Naive thymus-derived CD4-positive, alpha-beta T cell (primary cell): ENCODE measurements at regions not wholly inside any gene's neighbourhood (a gene's known extent, or its start where the extent isn't known, plus 50 kb on each side); places are given as distances from the start of the nearest gene placed in this dataset.

Source experiments
- ATAC-seq: fragments of 150-1000 bp; cut with Tn5 transposase; 2 replicates; pipeline ENCODE4 v1.10.0; 2021; ENCODE audit warnings: mild to moderate bottlenecking, moderate library complexity
- CTCF ChIA-PET: fragments of 350-600 bp; sonication (Branson Sonifier 250); formaldehyde crosslinking; loops from one replicate; lab custom pipeline; 2021; ENCODE audit warnings: antibody characterized with exemption; lab: Charles Lee
- POLR2A ChIA-PET: fragments of 350-600 bp; sonication (Branson Sonifier 250); formaldehyde crosslinking; loops from one replicate; lab custom pipeline; 2021; ENCODE audit warnings: antibody characterized with exemption, inconsistent platforms; lab: Charles Lee
- DNase-seq, 9 donors: peaks; one replicate each; pipeline versions ENCODE4 v3.0.0 to v3.0.0-alpha.2; 2020 to 2022; ENCODE audit warnings: mixed read lengths in 1 of 9
- H3K27ac ChIP-seq: one replicate; pipeline ENCODE4 v1.7.0; 2013; ENCODE audit warnings: mild to moderate bottlenecking, low read depth, low read length, moderate library complexity
- H3K27me3 ChIP-seq, 2 donors: one replicate each; pipeline ENCODE4 v1.7.0; 2013; ENCODE audit warnings: low read length in 2 of 2, mild to moderate bottlenecking in 2 of 2, moderate library complexity in 2 of 2; ENCODE audit not compliant: control insufficient read depth in 2 of 2, insufficient read depth in 2 of 2
- H3K36me3 ChIP-seq, 3 experiments: 1 replicate in 2 of 3; 2 replicates in 1 of 3; pipeline ENCODE4 v1.7.0; 2013; ENCODE audit warnings: low read length in 3 of 3, mild to moderate bottlenecking in 3 of 3, moderate library complexity in 1 of 3; ENCODE audit not compliant: insufficient read depth in 3 of 3, control insufficient read depth in 2 of 3
- H3K4me1 ChIP-seq, 2 donors: one replicate each; pipeline ENCODE4 v1.7.0; 2013; ENCODE audit warnings: low read length in 2 of 2, mild to moderate bottlenecking in 2 of 2, moderate library complexity in 1 of 2; ENCODE audit not compliant: control insufficient read depth in 2 of 2, insufficient read depth in 2 of 2
- H3K4me3 ChIP-seq: 2 replicates; pipeline ENCODE4 v1.7.0; 2013; ENCODE audit warnings: mild to moderate bottlenecking, low read length
- H3K9me3 ChIP-seq, 3 experiments: 1 replicate in 2 of 3; 2 replicates in 1 of 3; pipeline ENCODE4 v1.7.0; 2013; ENCODE audit warnings: low read length in 3 of 3; ENCODE audit not compliant: control insufficient read depth in 2 of 3
- H3K27ac Mint-ChIP-seq, 9 donors: one replicate each; pipeline ENCODE4 v1.8.0; 2020 to 2022; ENCODE audit warnings: mixed read lengths in 9 of 9, mild to moderate bottlenecking in 8 of 9, moderate library complexity in 5 of 9, inconsistent platforms in 2 of 9
- H3K27me3 Mint-ChIP-seq, 5 donors: one replicate each; pipeline ENCODE4 v1.8.0; 2021 to 2022; ENCODE audit warnings: mixed read lengths in 5 of 5, mild to moderate bottlenecking in 1 of 5
- H3K36me3 Mint-ChIP-seq, 5 donors: one replicate each; pipeline ENCODE4 v1.8.0; 2020 to 2022; ENCODE audit warnings: mixed read lengths in 5 of 5, mild to moderate bottlenecking in 3 of 5, inconsistent platforms in 1 of 5
- H3K4me1 Mint-ChIP-seq, 7 donors: one replicate each; pipeline ENCODE4 v1.8.0; 2020 to 2022; ENCODE audit warnings: mixed read lengths in 7 of 7, mild to moderate bottlenecking in 3 of 7, inconsistent platforms in 1 of 7
- H3K4me3 Mint-ChIP-seq, 10 donors: one replicate each; pipeline ENCODE4 v1.8.0; 2020 to 2022; ENCODE audit warnings: mild to moderate bottlenecking in 10 of 10, mixed read lengths in 10 of 10, moderate library complexity in 6 of 10, inconsistent platforms in 2 of 10
- H3K9me3 Mint-ChIP-seq, 11 donors: one replicate each; pipeline ENCODE4 v1.8.0; 2020 to 2022; ENCODE audit warnings: mixed read lengths in 11 of 11, mild to moderate bottlenecking in 4 of 11, inconsistent platforms in 1 of 11, moderate library complexity in 1 of 11
- intact Hi-C, 2 donors: fragments of 100-400 bp; cut with micrococcal nuclease; formaldehyde crosslinking; loops; one replicate each; pipeline ENCODE4 v1.15.1; 2023

DNA sequence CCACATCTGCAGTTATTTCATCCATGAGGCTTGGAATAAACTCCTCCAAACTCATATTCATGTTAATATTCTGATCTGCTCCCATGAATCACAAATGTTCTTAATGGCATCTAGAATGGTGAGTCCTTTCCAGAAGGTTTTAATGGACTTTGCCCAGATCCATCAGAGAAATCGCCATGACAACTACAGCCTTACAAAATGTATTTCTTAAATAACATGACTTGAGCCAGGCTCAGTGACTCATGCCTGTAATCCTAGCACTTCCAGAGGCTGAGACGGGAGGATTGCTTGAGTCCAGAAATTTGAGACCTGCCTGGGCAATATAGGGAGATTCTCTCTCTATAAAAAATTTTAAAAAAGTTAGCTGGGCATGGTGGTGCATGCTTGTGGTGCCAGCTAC, 102.1 kb upstream of the TMEM168 start:
- H3K4me3 ChIP-seq: no peak overlapping the region
- intact Hi-C loops: loop anchor here in 1 of 2 donors (10.0 kb wide), 1 partner anchor 533 kb away; no protein-coding TSS in a partner anchor

DNA sequence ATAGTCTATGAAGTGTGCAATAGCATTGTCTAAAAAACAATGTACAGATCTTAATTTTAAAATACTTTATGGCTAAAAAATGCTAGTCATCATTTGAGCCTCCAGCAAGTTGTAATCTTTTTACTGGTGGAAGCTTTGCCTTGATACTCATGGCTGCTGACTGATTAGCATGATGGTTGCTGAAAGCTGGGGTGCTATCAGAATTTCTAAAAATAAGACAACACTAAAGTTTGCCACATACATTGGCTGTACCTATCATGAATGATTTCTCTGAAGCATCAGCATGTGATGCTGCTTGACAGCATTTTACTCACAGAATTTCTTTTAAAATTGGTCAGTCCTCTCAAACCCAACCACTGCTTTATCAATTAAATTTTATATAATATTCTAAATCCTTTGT, 101.5 kb upstream of the TMEM168 start:
- Mint-ChIP-seq H3K36me3 (peaks cover 6 to 63% (median 47%) of the 10 kb centered on the region in 5 donors), H3K27me3 (no peaks in the 10 kb centered on the region), H3K27ac (no peak overlapping the region), H3K4me1 (peaks cover 0 to 32% (median 12%) of the 10 kb centered on the region in 7 donors), H3K4me3 (no peak overlapping the region), H3K9me3 (peaks cover 0 to 1% (median 0%) of the 10 kb centered on the region in 11 donors)
- Histone ChIP-seq H3K4me1 (no peaks in the 10 kb centered on the region), H3K27me3 (no peaks in the 10 kb centered on the region), H3K9me3 (no peaks in the 10 kb centered on the region), H3K27ac (no peak overlapping the region), H3K36me3 (no peaks in the 10 kb centered on the region), H3K4me3 (no peak overlapping the region)
- ChIA-PET CTCF (no interaction called here), POLR2A (no interaction called here)
- DNase-seq (no peak), ATAC-seq (no peak)
- intact Hi-C loops: loop anchor here in 1 of 2 donors (10.0 kb wide), 1 partner anchor 533 kb away; no protein-coding TSS in a partner anchor

More for the DNA sequence above, 102.1 kb upstream of the TMEM168 start:
- no peaks in the 10 kb centered on the region for H3K27me3 ChIP-seq
- DNase-seq (no peak), ATAC-seq (no peak)
- H3K27ac ChIP-seq: no peak overlapping the region
- H3K36me3 Mint-ChIP-seq: peaks cover 5 to 61% (median 46%) of the 10 kb centered on the region in 5 donors
- POLR2A ChIA-PET: no interaction called here
- no peaks in the 10 kb centered on the region for H3K9me3 ChIP-seq
- no peaks in the 10 kb centered on the region for H3K4me1 ChIP-seq
- CTCF ChIA-PET: no interaction called here
- H3K27me3 Mint-ChIP-seq: no peaks in the 10 kb centered on the region
- peaks cover 0 to 32% (median 15%) of the 10 kb centered on the region in 7 donors for H3K4me1 Mint-ChIP-seq
- H3K9me3 Mint-ChIP-seq: peaks cover 0 to 1% (median 0%) of the 10 kb centered on the region in 11 donors
- H3K4me3 Mint-ChIP-seq: no peak overlapping the region
- no peak overlapping the region for H3K27ac Mint-ChIP-seq
- H3K36me3 ChIP-seq: no peaks in the 10 kb centered on the region

DNA sequence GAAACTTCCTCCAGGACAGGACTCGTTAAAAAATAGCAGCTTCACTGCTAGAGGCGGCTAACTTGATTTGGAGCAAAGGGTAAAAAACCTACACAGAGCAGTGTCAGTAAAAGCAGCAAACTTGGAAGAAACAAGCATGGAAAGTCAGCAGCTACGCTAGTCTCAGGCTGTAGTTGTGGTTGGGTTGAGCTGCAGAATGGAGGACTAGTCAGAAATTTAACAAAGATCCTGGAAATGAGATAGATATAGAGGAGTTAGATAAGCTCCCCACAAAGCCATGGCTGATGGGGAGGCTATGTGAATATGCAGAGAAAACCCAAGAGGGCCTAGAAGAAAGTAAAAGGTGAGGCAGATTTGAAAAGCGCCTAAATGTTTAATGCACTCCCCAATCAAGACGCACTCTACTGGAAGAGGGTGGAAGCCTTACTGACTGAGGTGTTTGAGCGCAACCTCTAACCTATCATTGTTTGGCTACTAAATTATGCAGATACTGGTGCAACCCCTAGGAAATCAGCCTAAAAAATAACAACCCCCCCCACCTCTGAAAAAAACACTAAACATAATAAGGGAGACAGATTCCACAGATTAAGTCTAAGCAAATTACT, 99.7 kb upstream of the TMEM168 start:
- Histone ChIP-seq H3K9me3 (no peaks in the 10 kb centered on the region), H3K4me1 (no peaks in the 10 kb centered on the region), H3K27ac (no peak overlapping the region), H3K27me3 (no peaks in the 10 kb centered on the region), H3K4me3 (no peak overlapping the region), H3K36me3 (no peaks in the 10 kb centered on the region)
- Mint-ChIP-seq H3K36me3 (peaks cover 14 to 71% (median 55%) of the 10 kb centered on the region in 5 donors), H3K27me3 (no peaks in the 10 kb centered on the region), H3K4me3 (no peak overlapping the region), H3K9me3 (peaks cover 0 to 6% (median 0%) of the 10 kb centered on the region in 11 donors), H3K27ac (peak overlapping the region in 1 of 9 donors; percentile 13), H3K4me1 (peaks cover 0 to 41% (median 17%) of the 10 kb centered on the region in 7 donors)
- ATAC-seq (no peak), DNase-seq (no peak)
- POLR2A ChIA-PET: no interaction called here
- CTCF ChIA-PET: no interaction called here
- intact Hi-C loops: loop anchor here (2.0 to 10.0 kb wide), 2 partner anchors 15 to 535 kb away; no protein-coding TSS in a partner anchor

DNA sequence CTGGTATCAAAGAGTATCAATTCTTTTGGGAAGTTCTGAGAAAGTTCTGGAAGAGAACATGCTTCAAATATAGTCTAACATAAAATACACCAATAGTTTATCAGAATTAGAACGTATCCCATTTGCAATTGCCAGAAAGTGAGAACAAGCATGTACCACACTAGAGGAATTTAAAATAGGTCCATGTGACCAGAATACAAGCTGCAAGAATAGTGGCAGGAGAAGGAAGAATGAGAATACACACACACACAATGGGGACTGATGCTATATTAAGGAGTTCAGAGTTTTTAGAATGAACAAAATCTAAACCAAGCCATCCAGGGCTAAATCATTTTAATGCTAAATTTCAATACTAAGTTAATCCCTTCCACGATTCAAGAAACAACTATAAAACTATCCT, 99.1 kb upstream of the TMEM168 start:
- ATAC-seq (no peak), DNase-seq (no peak)
- H3K36me3 Mint-ChIP-seq: peaks cover 12 to 73% (median 51%) of the 10 kb centered on the region in 5 donors
- intact Hi-C loops: loop anchor here in 1 of 2 donors (2.0 kb wide), 1 partner anchor 14 kb away; no protein-coding TSS in a partner anchor
- Histone ChIP-seq H3K9me3 (no peaks in the 10 kb centered on the region), H3K27ac (no peak overlapping the region), H3K27me3 (no peaks in the 10 kb centered on the region), H3K4me1 (no peaks in the 10 kb centered on the region), H3K36me3 (no peaks in the 10 kb centered on the region), H3K4me3 (no peak overlapping the region)
- H3K9me3 Mint-ChIP-seq: peaks cover 0 to 6% (median 0%) of the 10 kb centered on the region in 11 donors
- H3K27me3 Mint-ChIP-seq: no peaks in the 10 kb centered on the region
- no peak overlapping the region for H3K4me3 Mint-ChIP-seq
- POLR2A ChIA-PET: no interaction called here
- CTCF ChIA-PET: no interaction called here
- peaks cover 0 to 44% (median 19%) of the 10 kb centered on the region in 7 donors for H3K4me1 Mint-ChIP-seq
- no peak overlapping the region for H3K27ac Mint-ChIP-seq

DNA sequence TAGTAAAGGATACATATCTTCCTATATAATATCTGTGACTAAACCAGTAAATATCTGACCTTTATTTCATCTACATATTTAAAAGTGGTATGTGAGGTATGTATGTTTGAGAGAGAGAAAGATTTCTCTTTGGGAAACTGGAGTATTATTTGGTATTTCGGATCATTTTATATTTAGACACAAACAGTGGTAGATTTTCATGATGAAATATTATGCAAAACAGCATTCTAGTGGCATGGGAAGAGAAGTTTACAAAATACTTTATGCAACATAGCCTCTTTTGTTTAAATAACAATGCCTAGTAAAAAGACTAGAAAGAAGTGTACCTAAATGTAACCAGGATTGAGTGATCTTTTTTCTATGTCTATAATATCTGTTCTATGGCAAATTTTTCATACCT, 98.6 kb upstream of the TMEM168 start:
- Mint-ChIP-seq H3K4me1 (peaks cover 0 to 48% (median 24%) of the 10 kb centered on the region in 7 donors), H3K27ac (no peak overlapping the region), H3K4me3 (no peak overlapping the region), H3K36me3 (peaks cover 9 to 73% (median 49%) of the 10 kb centered on the region in 5 donors), H3K9me3 (peaks cover 0 to 6% (median 0%) of the 10 kb centered on the region in 11 donors), H3K27me3 (no peaks in the 10 kb centered on the region)
- ATAC-seq (no peak), DNase-seq (no peak)
- H3K27me3 ChIP-seq: no peaks in the 10 kb centered on the region
- no peak overlapping the region for H3K4me3 ChIP-seq
- H3K27ac ChIP-seq: no peak overlapping the region
- intact Hi-C loops: loop anchor here in 1 of 2 donors (2.0 kb wide), 1 partner anchor 14 kb away; no protein-coding TSS in a partner anchor
- CTCF ChIA-PET: no interaction called here
- no peaks in the 10 kb centered on the region for H3K36me3 ChIP-seq
- H3K4me1 ChIP-seq: no peaks in the 10 kb centered on the region
- no peaks in the 10 kb centered on the region for H3K9me3 ChIP-seq
- POLR2A ChIA-PET: no interaction called here

DNA sequence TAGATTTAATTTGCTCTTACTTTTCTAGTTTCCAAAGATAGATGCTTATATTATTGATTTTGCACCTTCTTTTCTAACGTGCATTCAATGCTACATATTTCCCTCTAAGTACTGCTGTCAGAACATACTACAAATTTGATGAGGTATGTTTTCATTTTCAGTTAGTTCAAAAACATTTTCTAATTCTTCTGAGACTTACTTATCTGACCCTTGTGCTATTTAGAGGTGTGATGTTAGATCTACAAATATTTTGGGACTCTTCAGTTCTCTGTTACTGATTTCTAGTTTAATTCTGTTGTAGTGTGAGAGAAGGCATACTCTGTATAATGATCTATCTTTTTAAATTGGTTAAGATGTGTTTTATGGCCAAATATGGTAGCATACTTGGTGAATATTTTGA, 97.8 kb upstream of the TMEM168 start:
- peaks cover 9 to 71% (median 51%) of the 10 kb centered on the region in 5 donors for H3K36me3 Mint-ChIP-seq
- ATAC-seq: no peak

More for the DNA sequence above, 97.8 kb upstream of the TMEM168 start:
- intact Hi-C loops: loop anchor here in 1 of 2 donors (2.0 kb wide), 1 partner anchor 13 kb away; no protein-coding TSS in a partner anchor
- DNase-seq: no peak
- Histone ChIP-seq H3K36me3 (no peaks in the 10 kb centered on the region), H3K4me1 (no peaks in the 10 kb centered on the region), H3K4me3 (no peak overlapping the region), H3K27me3 (no peaks in the 10 kb centered on the region), H3K27ac (no peak overlapping the region), H3K9me3 (no peaks in the 10 kb centered on the region)
- POLR2A ChIA-PET: no interaction called here
- no peak overlapping the region for H3K4me3 Mint-ChIP-seq
- H3K27ac Mint-ChIP-seq: no peak overlapping the region
- H3K27me3 Mint-ChIP-seq: no peaks in the 10 kb centered on the region
- CTCF ChIA-PET: no interaction called here
- H3K4me1 Mint-ChIP-seq: peaks cover 0 to 55% (median 30%) of the 10 kb centered on the region in 7 donors
- H3K9me3 Mint-ChIP-seq: peaks cover 0 to 6% (median 0%) of the 10 kb centered on the region in 11 donors
